GM18520 (cell line): ENCODE measurements at regions not wholly inside any gene's neighbourhood (a gene's known extent, or its start where the extent isn't known, plus 50 kb on each side); places are given as distances from the start of the nearest gene placed in this dataset.
"Not testable (repeated sequence)": the region's sequence is repeated elsewhere in the genome, so short reads cannot be mapped to it uniquely, and the experiment has no call there.

Experiments used
- ATAC-seq: cut with Tn5 transposase; IDR thresholded peaks from one replicate; pipeline ENCODE4 v1.9.1; 2021; ENCODE audit not compliant: unreplicated experiment

GRCh38 chr5:166571668-166572067 lies 1719.8 kb upstream of the WWC1 start:
- no peak for ATAC-seq

GRCh38 chr5:166576323-166576722 lies 1715.1 kb upstream of the WWC1 start:
- ATAC-seq, result no peak

GRCh38 chr5:166581826-166582225 lies 1709.6 kb upstream of the WWC1 start:
- no peak for ATAC-seq

GRCh38 chr5:166582416-166582815 lies 1709.0 kb upstream of the WWC1 start:
- ATAC-seq, result no peak

GRCh38 chr5:166594567-166594966 lies 1696.9 kb upstream of the WWC1 start:
- ATAC-seq, result no peak

GRCh38 chr5:166595274-166595951 lies 1696.0 kb upstream of the WWC1 start:
- no peak for ATAC-seq

GRCh38 chr5:166596043-166596442 lies 1695.4 kb upstream of the WWC1 start:
- ATAC-seq, result no peak

- ATAC-seq, result no peak
Measured at GRCh38 chr5:166602271-166602670, 1689.2 kb upstream of the WWC1 start.

GRCh38 chr5:166617507-166617906 lies 1673.9 kb upstream of the WWC1 start:
- no peak for ATAC-seq

- ATAC-seq, result no peak
Measured at GRCh38 chr5:166618526-166618925, 1672.9 kb upstream of the WWC1 start.

- no peak for ATAC-seq
Measured at GRCh38 chr5:166624573-166624972, 1666.9 kb upstream of the WWC1 start.

GRCh38 chr5:166625210-166625865 lies 1666.1 kb upstream of the WWC1 start:
- ATAC-seq, result no peak

- no peak for ATAC-seq
Measured at GRCh38 chr5:166637295-166637694, 1654.2 kb upstream of the WWC1 start.

- no peak for ATAC-seq
Measured at GRCh38 chr5:166639151-166639550, 1652.3 kb upstream of the WWC1 start.

GRCh38 chr5:166640136-166640535 lies 1651.3 kb upstream of the WWC1 start:
- not testable (repeated sequence) for ATAC-seq

GRCh38 chr5:166648736-166649135 lies 1642.7 kb upstream of the WWC1 start:
- no peak for ATAC-seq

- no peak for ATAC-seq
Measured at GRCh38 chr5:166649676-166650075, 1641.8 kb upstream of the WWC1 start.

- no peak for ATAC-seq
Measured at GRCh38 chr5:166651234-166651633, 1640.2 kb upstream of the WWC1 start.

- no peak for ATAC-seq
Measured at GRCh38 chr5:166671811-166672210, 1619.6 kb upstream of the WWC1 start.

GRCh38 chr5:166672431-166672830 lies 1619.0 kb upstream of the WWC1 start:
- no peak for ATAC-seq

- ATAC-seq, result no peak
Measured at GRCh38 chr5:166677891-166678290, 1613.6 kb upstream of the WWC1 start.

GRCh38 chr5:166679331-166679730 lies 1612.1 kb upstream of the WWC1 start:
- ATAC-seq, result no peak

- ATAC-seq, result no peak
Measured at GRCh38 chr5:166695326-166695725, 1596.1 kb upstream of the WWC1 start.
